ENCODE measurements at regions not wholly inside any gene's neighbourhood (a gene's known extent, or its start where the extent isn't known, plus 50 kb on each side); places are given as distances from the start of the nearest gene placed in this dataset.
"Not testable (repeated sequence)": the region's sequence is repeated elsewhere in the genome, so short reads cannot be mapped to it uniquely, and the experiment has no call there.

DNA sequence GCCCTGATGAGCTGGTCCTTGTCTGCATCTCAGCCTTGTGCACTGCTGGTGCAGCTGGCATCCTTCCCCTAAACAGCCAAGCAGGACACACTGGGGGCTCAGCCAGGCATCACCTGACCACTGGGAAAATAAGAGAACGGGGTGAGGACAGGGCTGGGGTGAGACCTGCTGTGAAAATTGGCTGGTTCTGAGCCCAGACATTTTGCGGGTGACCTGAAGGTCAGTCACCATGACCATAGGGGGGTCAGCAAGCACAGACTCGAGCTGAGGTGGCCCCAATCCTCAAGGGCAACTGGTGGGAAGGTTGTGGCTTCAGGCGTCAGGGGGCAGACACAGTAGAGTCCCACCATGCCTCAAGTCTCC lies 144.9 kb upstream of the TWIST2 start:
- no peak for DNase-seq

DNA sequence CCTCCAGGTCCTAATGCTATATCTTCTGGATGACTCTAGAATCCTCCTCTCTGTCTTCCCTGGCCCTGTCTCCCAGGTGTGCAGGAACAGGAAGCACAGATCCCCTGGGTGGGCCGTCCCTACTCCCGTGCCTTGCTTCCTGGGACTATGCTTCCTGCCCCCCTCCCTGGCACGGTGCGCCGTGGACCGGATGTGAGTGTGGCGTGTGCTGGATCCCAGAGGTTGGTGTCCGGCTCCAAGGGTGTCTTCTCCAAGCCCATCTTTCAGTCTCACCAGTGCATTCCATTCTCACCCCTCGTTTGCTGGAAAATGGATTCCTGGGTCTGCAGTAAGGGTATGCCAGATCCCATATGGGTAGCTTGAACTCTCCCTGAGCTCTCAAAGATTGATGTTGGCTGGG lies 144.4 kb upstream of the TWIST2 start:
- no peak for DNase-seq

DNA sequence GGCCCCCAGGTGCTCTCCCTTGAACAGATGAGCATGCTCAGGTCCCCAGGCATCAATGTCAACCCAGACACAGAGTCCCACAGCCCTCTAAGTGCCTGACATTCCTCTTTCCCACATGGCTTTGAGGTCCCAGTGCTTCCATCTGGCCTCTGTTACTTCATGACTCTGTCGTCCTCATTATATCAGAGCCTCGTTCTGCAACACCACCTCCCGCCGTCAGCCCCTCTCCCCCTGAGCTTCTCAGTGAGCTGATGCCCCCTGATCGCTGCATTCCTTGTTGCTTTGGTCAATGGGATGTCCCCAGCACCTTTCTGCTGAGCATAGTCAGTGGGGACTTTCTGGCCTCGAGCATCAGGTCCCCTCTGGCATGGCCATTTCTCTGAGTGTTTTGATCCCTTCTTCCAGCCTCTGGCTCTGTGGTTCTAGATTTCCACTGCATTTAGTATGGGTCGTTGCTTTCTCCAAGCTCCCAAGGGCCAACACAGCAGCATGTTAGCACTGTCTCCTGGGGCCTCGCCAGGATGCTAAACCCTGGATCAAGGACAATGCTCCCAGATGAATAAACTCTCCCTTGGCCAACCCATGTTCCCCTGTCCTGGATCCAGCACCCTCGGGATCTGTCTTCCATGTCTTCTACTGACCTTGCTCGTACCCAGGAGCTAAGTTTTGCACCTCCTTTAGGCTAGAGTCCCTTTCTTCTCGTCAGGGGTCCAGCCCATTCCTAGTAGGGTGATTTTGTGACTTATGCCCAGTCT lies 143.2 kb upstream of the TWIST2 start:
- DNase-seq, result no peak

- no peak for DNase-seq
Measured at GRCh38 chr2:238706163-238706562, 141.7 kb upstream of the TWIST2 start.

DNA sequence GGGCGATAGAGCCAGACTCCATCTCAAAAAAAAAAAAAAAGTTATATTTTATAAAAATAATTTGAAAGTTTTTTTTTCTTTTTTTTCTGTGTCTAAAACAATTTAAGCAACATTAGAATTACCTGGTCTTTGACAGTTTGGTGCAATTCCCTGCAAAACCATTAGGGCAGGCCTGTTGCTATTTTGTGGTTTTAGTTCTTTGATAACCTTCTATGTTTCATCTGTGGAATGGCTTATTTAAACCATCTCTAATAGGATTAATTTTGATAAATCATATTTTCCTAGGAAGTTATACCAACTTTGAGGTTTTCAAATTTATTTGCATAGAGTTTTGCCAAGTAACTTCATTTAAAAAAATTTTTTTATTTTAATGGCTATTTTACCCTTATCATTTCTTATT lies 141.2 kb upstream of the TWIST2 start:
- DNase-seq, result no peak

DNA sequence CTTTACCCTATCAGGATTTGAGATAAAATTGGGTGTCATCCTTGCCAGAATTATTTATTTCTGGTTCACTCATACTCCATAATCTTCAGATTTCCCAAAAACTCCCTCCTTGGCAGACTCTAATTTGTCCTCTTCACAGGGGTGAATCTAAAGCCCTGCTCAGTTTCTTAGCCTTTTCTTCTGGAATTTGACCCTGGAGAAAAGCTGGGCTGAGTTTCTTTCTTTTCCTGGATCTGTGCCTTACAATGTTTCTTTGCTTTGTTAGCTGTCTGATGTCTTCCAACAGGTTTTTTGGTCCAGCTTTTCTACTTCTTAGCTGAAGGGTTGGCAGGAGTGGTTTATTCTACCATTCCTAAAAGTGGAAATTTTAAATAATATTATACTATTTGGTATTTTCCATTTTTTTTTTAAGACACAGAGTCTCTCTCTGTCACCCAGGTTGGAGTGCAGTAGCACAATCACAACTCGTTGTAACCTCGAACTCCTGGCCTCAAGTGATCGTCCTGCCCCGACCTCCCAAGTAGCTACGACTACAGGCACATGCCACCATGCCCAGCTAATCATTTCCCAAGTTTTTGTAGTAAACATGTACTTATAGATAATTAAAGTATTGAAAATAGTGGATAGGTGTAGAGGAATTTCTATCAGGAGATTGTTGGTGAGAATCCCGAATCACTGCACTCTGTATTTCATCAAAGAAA lies 138.4 kb upstream of the TWIST2 start:
- DNase-seq, result no peak

DNA sequence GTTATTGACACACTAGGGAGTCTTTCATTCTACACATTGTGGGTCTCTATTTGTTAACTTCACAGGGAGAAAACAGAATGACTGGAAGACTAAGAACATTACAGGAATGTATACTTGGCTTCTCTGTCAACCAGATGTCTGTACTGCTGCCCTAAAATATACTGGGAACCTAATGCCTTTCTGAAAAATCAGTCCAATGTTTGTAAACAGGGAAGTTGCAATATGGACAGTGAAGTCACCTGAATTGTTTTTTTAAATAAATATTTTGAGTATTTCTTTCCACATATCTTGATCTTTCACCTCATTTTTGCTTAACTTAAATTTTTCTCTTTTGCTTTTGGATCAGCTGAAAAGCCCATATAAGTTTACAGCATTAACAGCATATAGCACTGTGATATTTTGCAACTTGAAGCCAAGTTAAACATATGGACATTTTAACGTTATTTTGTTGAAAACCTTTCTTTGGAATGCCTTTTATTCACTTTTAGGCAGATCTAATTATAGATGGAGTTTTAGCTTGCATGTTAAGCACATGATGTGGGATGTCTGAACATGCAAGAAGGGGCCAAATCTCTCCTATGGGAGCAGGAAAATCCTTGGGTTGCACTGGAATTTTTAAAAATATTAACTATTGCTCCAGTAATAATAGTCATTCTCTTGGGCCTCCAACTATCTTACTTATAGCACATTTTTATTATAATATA lies 137.7 kb upstream of the TWIST2 start:
- no peak for DNase-seq

- no peak for DNase-seq
Measured at GRCh38 chr2:238710787-238711186, 137.1 kb upstream of the TWIST2 start.

GRCh38 chr2:238711346-238711745 lies 136.5 kb upstream of the TWIST2 start:
- DNase-seq, result no peak

GRCh38 chr2:238712011-238712410 lies 135.9 kb upstream of the TWIST2 start:
- no peak for DNase-seq

DNA sequence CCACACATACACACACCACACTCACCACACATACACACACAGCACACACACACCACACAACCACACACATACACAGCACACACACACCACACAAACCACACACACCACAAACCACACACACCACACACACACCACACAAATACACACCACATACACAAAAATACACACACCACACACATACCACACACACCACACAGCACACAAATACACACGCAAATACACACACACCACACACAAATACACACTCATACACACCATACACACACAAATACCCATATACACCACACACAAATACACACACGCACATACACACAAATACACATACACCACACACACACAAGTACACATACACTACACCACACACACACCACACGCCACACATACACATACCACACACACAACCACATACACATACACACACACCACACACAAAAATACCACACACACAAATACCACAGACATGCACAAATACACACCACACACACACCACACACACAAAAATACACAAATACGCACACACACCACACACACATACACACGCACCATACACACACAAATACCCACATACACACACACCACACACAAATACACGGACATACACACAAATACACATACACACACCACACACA lies 134.6 kb upstream of the TWIST2 start:
- DNase-seq, result no peak

DNA sequence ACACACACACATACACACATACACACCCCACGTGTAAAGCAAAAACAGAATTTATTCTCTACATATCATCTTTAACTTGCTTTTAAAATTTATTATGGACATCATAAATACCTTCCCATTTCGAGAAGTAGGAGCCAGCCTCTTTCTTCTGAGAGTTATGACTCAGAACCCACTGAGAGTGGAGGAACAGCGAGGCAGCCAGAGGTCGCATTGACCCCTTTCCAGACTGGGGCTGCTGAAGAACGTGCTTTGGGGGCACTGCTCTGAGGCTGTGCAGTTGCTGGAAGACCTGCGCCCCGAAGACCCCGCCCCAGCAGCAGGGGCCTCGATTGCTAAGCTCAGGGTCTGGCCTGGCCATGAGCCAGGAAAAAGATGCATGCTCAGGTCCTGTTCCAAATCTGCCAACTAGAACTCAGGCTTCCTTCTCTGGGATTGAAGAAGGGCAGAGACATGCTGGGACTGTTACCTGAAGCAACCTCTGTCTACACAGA lies 133.8 kb upstream of the TWIST2 start:
- DNase-seq, result no peak

DNA sequence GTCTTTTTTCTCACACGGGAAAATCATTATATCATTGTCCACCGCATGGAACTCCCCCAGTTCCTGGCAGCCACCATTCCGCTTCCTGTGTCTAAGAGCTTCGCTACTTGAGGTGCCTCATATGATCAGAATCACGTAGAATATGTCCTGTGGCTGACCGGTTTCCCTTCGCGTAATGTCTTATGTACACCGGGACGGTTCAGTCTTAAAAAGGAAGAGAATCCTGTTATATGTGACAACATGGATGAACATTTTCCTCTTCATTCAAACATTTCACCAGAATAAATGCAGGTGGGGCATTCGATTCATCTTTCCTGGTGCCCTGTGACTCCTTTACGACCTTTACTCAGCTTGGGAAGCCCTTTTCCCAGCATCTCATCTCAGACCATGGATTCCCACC lies 131.7 kb upstream of the TWIST2 start:
- no peak for DNase-seq

DNA sequence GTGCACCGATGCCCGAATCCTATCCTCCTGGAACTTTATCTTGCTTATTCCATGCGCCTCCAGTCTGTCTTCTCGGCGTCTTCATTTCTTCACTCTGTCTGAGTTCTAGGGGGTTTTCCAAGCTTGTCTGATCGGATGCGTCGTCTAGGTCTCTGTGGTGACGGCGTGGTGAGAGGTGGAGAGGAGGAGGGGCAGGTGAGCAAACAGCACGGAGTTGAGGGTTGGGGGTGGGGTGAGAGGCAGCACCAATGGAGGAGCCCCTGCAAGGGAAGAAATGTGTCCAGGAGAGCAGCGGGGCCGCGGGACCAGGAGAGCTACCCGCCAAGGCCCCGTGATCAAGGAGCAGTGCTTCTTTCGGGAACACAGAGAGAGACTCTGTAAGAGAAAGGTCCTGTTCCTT lies 131.3 kb upstream of the TWIST2 start:
- DNase-seq, result no peak

DNA sequence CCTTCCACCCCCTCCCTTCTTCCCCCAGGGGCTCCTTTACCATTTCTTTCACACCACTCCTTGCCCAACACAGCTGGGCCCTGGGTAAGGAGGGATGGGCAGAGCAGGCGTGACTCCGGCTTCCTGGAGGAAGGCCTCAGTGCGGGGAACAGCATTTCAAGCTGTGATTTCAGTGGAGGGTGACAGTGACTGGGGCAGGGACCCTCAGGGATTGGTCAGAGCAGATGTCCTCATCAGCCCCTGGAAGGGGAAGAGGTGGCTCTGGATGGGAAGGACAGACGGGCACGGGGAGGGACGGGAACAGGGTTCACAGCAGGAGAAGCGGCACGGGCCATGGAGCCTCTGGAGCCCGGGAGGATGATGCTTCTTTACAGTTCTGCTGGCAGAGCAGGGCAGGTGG lies 130.8 kb upstream of the TWIST2 start:
- no peak for DNase-seq

- no peak for DNase-seq
Measured at GRCh38 chr2:238719641-238720040, 128.2 kb upstream of the TWIST2 start.

DNA sequence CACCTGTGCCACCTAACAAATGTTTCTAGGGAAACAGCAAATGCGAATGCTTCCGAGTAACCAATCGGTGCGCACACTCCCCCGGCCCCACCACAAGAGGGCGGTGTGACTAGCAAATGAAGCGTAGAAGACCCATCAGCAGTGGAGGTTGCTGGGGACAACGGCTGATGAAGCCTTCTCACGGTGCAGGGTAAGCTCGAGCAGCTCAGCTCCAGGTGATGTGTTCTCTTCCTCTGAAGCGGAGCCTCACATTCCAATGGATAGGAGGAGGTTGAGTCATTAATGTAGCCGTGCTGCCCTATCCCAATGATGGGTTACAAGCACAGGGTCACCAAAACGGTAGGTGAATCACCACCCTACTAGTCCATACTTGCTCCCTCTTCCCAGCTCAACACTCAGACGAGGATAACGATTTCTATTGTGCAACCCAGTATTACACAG lies 127.6 kb upstream of the TWIST2 start:
- DNase-seq, result peak; percentile 26

DNA sequence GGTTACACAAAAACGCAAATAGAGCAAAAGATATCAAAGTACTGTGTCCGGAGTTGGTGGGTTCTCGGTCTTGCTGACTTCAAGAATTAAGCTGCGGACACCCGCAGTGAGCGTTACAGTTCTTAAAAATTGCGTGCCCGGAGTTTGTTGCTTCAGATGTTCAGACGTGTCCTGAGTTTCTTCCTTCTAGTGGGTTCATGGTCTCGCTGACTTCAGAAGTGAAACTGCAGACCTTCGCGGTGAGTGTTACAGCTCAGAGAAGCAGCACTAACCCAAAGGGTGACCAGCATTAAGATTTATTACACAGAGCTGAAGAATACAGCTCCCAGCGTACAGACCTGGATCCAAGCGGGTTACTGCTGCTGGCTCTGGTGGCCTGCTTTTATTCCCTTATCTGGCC lies 125.7 kb upstream of the TWIST2 start:
- DNase-seq, result no peak

DNA sequence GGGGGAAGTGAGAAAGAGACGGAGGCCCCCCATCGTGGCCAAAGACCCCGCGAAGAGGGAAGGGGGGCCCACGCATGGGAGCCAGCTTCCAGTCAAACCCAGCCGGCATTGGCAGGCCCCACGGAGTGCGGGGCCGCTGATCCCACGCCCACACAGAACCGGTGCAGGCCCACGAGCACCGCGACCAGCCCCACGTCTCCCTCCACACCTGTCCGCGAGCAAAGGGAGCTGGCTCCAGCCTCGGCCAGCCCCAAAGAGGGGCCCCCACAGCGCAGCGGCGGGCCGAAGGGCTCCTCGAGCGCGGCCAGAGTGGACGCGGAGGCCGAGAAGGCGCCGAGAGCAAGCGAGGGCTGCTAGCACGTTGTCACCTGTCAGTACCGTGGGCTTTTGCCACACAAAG lies 125.0 kb upstream of the TWIST2 start:
- no peak for DNase-seq

- not testable (repeated sequence) for DNase-seq
Measured at GRCh38 chr2:238723740-238724320, 124.1 kb upstream of the TWIST2 start.

DNA sequence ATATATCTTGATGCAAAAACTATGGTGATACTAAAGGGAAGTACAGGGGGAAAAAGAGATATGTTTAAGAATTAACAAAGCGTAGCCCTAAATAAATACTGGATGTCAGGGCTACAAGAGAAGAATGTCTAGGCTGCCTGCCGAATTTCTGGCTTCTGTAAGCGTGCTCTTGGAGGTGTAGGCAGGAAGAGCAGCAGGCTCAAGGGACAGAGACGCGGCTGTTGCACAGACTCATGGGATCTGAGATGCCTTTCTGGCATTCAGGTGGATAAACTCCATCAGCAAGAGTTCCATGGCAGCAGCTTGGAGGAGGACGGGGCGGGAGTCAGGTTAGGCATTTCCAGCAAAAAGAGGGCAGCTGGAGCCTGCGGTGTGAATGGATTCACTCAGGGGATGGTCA lies 123.2 kb upstream of the TWIST2 start:
- no peak for DNase-seq

- DNase-seq, result no peak
Measured at GRCh38 chr2:238725298-238725697, 122.6 kb upstream of the TWIST2 start.

All from activated CD4-positive, alpha-beta T cell treated with anti-CD3 and anti-CD28 coated beads, Interleukin-2, amount 50 U/mL, for 1 hour (primary cell).